Stomach (tissue), 8 donors: ENCODE measurements at regions not wholly inside any gene's neighbourhood (a gene's known extent, or its start where the extent isn't known, plus 50 kb on each side); places are given as distances from the start of the nearest gene placed in this dataset.

ENCODE experiments used
- DNase-seq, 2 donors: peaks; one replicate each; pipeline versions ENCODE4 v3.0.0 to v3.0.0-alpha.2; 2013 to 2019
- H3K27ac ChIP-seq, 5 donors: fragments of 200-600 bp in 4 of 5; sonication (generic) in 4 of 5; one replicate each; pipeline ENCODE4 v1.5.1; 2013 to 2019; ENCODE audit warnings: mild to moderate bottlenecking in 1 of 5, moderate library complexity in 1 of 5
- H3K27me3 ChIP-seq, 3 donors: fragments of 200-600 bp; sonication (generic); one replicate each; pipeline ENCODE4 v1.5.1; 2017 to 2019; ENCODE audit warnings: mixed run types in 1 of 3
- H3K36me3 ChIP-seq, 4 donors: fragments of 200-600 bp; sonication (generic); 1 replicate in 3 of 4; 2 replicates in 1 of 4; pipeline ENCODE4 v1.5.1; 2016 to 2019
- H3K4me1 ChIP-seq, 4 donors: fragments of 200-600 bp; sonication (generic); one replicate each; pipeline ENCODE4 v1.5.1; 2016 to 2019
- H3K4me3 ChIP-seq, 4 donors: fragments of 200-600 bp; sonication (generic) in 3 of 4; one replicate each; pipeline ENCODE4 v1.5.1; 2016 to 2019; ENCODE audit warnings: mild to moderate bottlenecking in 1 of 4
- H3K9me3 ChIP-seq, 4 donors: fragments of 200-600 bp; sonication (generic); one replicate each; pipeline ENCODE4 v1.5.1; 2016 to 2019
- CTCF ChIP-seq, 7 experiments: fragments of 450-650 bp in 4 of 7; fragments of 200-600 bp in 3 of 7; sonication (generic) in 3 of 7; IDR thresholded peaks; one replicate each; pipeline ENCODE4 v1.5.1; 2016 to 2019; ENCODE audit warnings: antibody characterized with exemption in 7 of 7, control low read depth in 2 of 7, mild to moderate bottlenecking in 1 of 7
- EP300 ChIP-seq: sonication (generic); formaldehyde crosslinking; IDR thresholded peaks from one replicate; pipeline ENCODE4 v1.6.1; 2017; ENCODE audit warnings: antibody characterized with exemption
- POLR2A ChIP-seq, 4 donors: fragments of 450-650 bp; IDR thresholded peaks; one replicate each; pipeline ENCODE4 v1.6.1; 2016; ENCODE audit warnings: antibody characterized with exemption in 4 of 4, control low read depth in 2 of 4, mild to moderate bottlenecking in 1 of 4, moderate library complexity in 1 of 4
- POLR2AphosphoS5 ChIP-seq, 3 donors: sonication (generic); formaldehyde crosslinking; IDR thresholded peaks; one replicate each; pipeline ENCODE4 v1.6.1; 2016; ENCODE audit warnings: antibody characterized with exemption in 3 of 3
- WGBS, 5 donors: extraction: QIAGEN DNeasy Blood & Tissue Kit in 3 of 5; methylation state at CpG; one replicate each; pipeline versions ENCODE4 v1.1.5 to v1.1.7; 2013 to 2018; 5-methylcytosine and 5-hydroxymethylcytosine counted together
- intact Hi-C: fragments of 100-400 bp; cut with DNase I; formaldehyde crosslinking; loops from one replicate; pipeline ENCODE4 v1.15.1; 2023; ENCODE audit warnings: low total_unique reads
- donor health status: healthy with polysubstance abuse.
- donor health status: Bipolar disorder and iron deficiency.
- donor health status: healthy.

- Histone ChIP-seq H3K36me3 (no peaks in the 10 kb centered on the region), H3K27ac (no peak overlapping the region), H3K4me3 (no peak overlapping the region), H3K4me1 (no peaks in the 10 kb centered on the region), H3K27me3 (no peaks in the 10 kb centered on the region), H3K9me3 (no peaks in the 10 kb centered on the region)
- TF ChIP-seq EP300 (no peak), POLR2AphosphoS5 (IDR thresholded peaks at IDR 0.05) (no peak), POLR2A (IDR thresholded peaks at IDR 0.05) (no peak), CTCF (IDR thresholded peaks at IDR 0.05) (no peak)
- DNase-seq, result no peak
- 72 to 86% (median 83%) methylated on average over 3 of the region's 3 CpGs for WGBS, 5 donors
- intact Hi-C loops, result no loop called here
Observed at GRCh38 chr18:60059216-60059615, 159.4 kb downstream of the PMAIP1 start.

GRCh38 chr18:60053747-60054304 is 154.0 kb downstream of the PMAIP1 start:
- no peaks in the 10 kb centered on the region for H3K27me3 ChIP-seq
- no peak overlapping the region for H3K4me3 ChIP-seq
- no peaks in the 10 kb centered on the region for H3K4me1 ChIP-seq
- TF ChIP-seq EP300 (no peak), CTCF (IDR thresholded peaks at IDR 0.05) (no peak), POLR2A (IDR thresholded peaks at IDR 0.05) (no peak), POLR2AphosphoS5 (IDR thresholded peaks at IDR 0.05) (no peak)
- peaks cover 0 to 6% (median 0%) of the 10 kb centered on the region in 4 donors for H3K9me3 ChIP-seq
- intact Hi-C loops, result no loop called here
- no peaks in the 10 kb centered on the region for H3K36me3 ChIP-seq
- no peak overlapping the region for H3K27ac ChIP-seq
- WGBS, 5 donors, result 54 to 61% (median 58%) methylated on average over 8 of the region's 8 CpGs
- peak in 1 of 2 donors; percentile 17 for DNase-seq

DNA sequence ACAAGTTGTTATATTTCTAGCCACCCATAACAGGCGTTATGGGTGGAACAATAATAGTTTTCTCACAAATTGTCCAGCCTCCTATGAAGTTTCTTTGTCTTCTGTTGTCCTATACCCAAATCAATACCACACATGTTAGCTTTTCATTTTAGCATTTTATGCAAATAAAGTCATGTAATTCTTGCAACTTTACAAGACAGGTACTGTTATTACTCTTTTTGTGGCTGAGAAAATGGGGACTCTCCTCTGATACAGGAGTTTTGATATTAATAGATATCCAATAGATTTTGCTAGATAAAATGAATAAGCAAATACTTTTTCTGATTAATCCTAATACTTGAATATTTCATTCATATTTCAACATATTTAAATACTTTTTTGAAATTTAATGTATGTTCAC is 151.0 kb downstream of the PMAIP1 start:
- Histone ChIP-seq H3K27ac (no peak overlapping the region), H3K4me3 (no peak overlapping the region), H3K27me3 (no peaks in the 10 kb centered on the region), H3K36me3 (no peaks in the 10 kb centered on the region), H3K4me1 (no peaks in the 10 kb centered on the region), H3K9me3 (peaks cover 0 to 6% (median 0%) of the 10 kb centered on the region in 4 donors)
- no peak for DNase-seq
- intact Hi-C loops, result no loop called here
- 68 to 79% (median 75%) methylated on average over 1 of the region's 1 CpG for WGBS, 5 donors
- TF ChIP-seq POLR2AphosphoS5 (IDR thresholded peaks at IDR 0.05) (no peak), EP300 (no peak), CTCF (IDR thresholded peaks at IDR 0.05) (no peak), POLR2A (IDR thresholded peaks at IDR 0.05) (no peak)

DNA sequence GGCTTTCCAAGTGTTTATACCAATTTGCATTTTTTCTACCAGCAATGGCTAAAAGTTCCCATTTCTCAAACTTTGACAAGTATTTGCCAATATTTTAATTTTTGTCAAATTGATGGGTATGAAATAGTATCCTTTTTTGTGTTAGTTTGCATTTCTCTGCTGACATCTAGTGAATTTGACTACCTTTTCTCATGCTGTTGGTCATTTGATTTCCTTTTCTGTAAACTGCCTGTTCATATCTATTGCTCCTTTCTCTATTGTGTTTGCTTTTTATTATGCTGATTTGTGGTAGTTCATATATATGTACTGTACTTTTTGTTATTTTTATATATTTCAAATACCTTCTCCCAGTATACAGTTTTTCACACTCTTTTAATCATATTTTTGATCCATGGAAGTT is 149.4 kb downstream of the PMAIP1 start:
- no peak overlapping the region for H3K27ac ChIP-seq
- intact Hi-C loops, result no loop called here
- peaks cover 0 to 6% (median 0%) of the 10 kb centered on the region in 4 donors for H3K9me3 ChIP-seq
- TF ChIP-seq POLR2A (IDR thresholded peaks at IDR 0.05), result no peak
- TF ChIP-seq EP300, result no peak
- no peak for TF ChIP-seq CTCF (IDR thresholded peaks at IDR 0.05)
- no peak for TF ChIP-seq POLR2AphosphoS5 (IDR thresholded peaks at IDR 0.05)
- no peaks in the 10 kb centered on the region for H3K27me3 ChIP-seq
- no peak for DNase-seq
- H3K36me3 ChIP-seq, result no peaks in the 10 kb centered on the region
- no peaks in the 10 kb centered on the region for H3K4me1 ChIP-seq
- H3K4me3 ChIP-seq, result no peak overlapping the region
